H9 (cell line): ENCODE measurements at regions not wholly inside any gene's neighbourhood (a gene's known extent, or its start where the extent isn't known, plus 50 kb on each side); places are given as distances from the start of the nearest gene placed in this dataset.

ENCODE experiments used
- DNase-seq: peaks from one replicate; pipeline ENCODE4 v3.0.0-alpha.2; 2017
- H2AFZ ChIP-seq: one replicate; pipeline ENCODE4 v1.6.1; 2013; ENCODE audit warnings: mild to moderate bottlenecking, low read length, control low read depth, moderate library complexity
- H2AK5ac ChIP-seq: 2 replicates; pipeline ENCODE4 v1.6.1; 2013; ENCODE audit warnings: low read length, control low read depth, mixed read lengths; ENCODE audit not compliant: insufficient read length
- H2BK120ac ChIP-seq: one replicate; pipeline ENCODE4 v1.6.1; 2013; ENCODE audit warnings: low read depth, mild to moderate bottlenecking, low read length, control low read depth, inconsistent platforms; ENCODE audit not compliant: poor library complexity, severe bottlenecking
- H2BK12ac ChIP-seq: 2 replicates; pipeline ENCODE4 v1.6.1; 2013; ENCODE audit warnings: low read length, control low read depth, mixed read lengths, low read depth; ENCODE audit not compliant: insufficient read length
- H2BK15ac ChIP-seq: 2 replicates; pipeline ENCODE4 v1.6.1; 2013; ENCODE audit warnings: low read depth, low read length, control low read depth
- H2BK20ac ChIP-seq: one replicate; pipeline ENCODE4 v1.6.1; 2013; ENCODE audit warnings: low read depth, mild to moderate bottlenecking, low read length, control low read depth, inconsistent platforms; ENCODE audit not compliant: poor library complexity, severe bottlenecking
- H2BK5ac ChIP-seq: 2 replicates; pipeline ENCODE4 v1.6.1; 2013; ENCODE audit warnings: low read length, control low read depth, mixed read lengths; ENCODE audit not compliant: insufficient read length
- H3K14ac ChIP-seq: 2 replicates; pipeline ENCODE4 v1.6.1; 2013; ENCODE audit warnings: low read length, control low read depth; ENCODE audit not compliant: insufficient read depth
- H3K18ac ChIP-seq: 2 replicates; pipeline ENCODE4 v1.6.1; 2013; ENCODE audit warnings: low read depth, mild to moderate bottlenecking, mixed read lengths, low read length, control low read depth; ENCODE audit not compliant: insufficient read length
- H3K23ac ChIP-seq: 2 replicates; pipeline ENCODE4 v1.6.1; 2013; ENCODE audit warnings: low read length, control low read depth, mixed read lengths, low read depth; ENCODE audit not compliant: insufficient read length
- H3K23me2 ChIP-seq: 2 replicates; pipeline ENCODE4 v1.6.1; 2013; ENCODE audit warnings: low read depth, mild to moderate bottlenecking, mixed read lengths, low read length, control low read depth; ENCODE audit not compliant: insufficient read length, poor library complexity, severe bottlenecking
- H3K27ac ChIP-seq: 2 replicates; pipeline ENCODE4 v1.5.1; 2013; ENCODE audit warnings: low read length, control low read depth, mixed read lengths, low read depth; ENCODE audit not compliant: insufficient read length
- H3K27me3 ChIP-seq: 2 replicates; pipeline ENCODE4 v1.6.1; 2013; ENCODE audit warnings: low read length, control low read depth, inconsistent platforms; ENCODE audit not compliant: insufficient read depth
- H3K4ac ChIP-seq: 2 replicates; pipeline ENCODE4 v1.6.1; 2013; ENCODE audit warnings: low read depth, mild to moderate bottlenecking, control low read depth, inconsistent platforms, low read length, moderate library complexity
- H3K4me1 ChIP-seq: 2 replicates; pipeline ENCODE4 v1.6.1; 2013; ENCODE audit warnings: low read length, control low read depth, inconsistent platforms; ENCODE audit not compliant: insufficient read depth
- H3K4me2 ChIP-seq: 2 replicates; pipeline ENCODE4 v1.6.1; 2013; ENCODE audit warnings: low read length, control low read depth, mixed read lengths; ENCODE audit not compliant: insufficient read length, insufficient read depth
- H3K56ac ChIP-seq: 2 replicates; pipeline ENCODE4 v1.6.1; 2013; ENCODE audit warnings: low read depth, mild to moderate bottlenecking, mixed read lengths, low read length, control low read depth; ENCODE audit not compliant: insufficient read length
- H3K79me1 ChIP-seq: 2 replicates; pipeline ENCODE4 v1.6.1; 2013; ENCODE audit warnings: low read depth, mild to moderate bottlenecking, moderate library complexity, low read length, control low read depth, inconsistent platforms; ENCODE audit not compliant: insufficient read depth, poor library complexity, severe bottlenecking
- H3K79me2 ChIP-seq: 2 replicates; pipeline ENCODE4 v1.6.1; 2013; ENCODE audit warnings: low read length, control low read depth, inconsistent platforms; ENCODE audit not compliant: insufficient read depth
- H3K9ac ChIP-seq: 2 replicates; pipeline ENCODE4 v1.6.1; 2013; ENCODE audit warnings: low read length, control low read depth, mixed read lengths; ENCODE audit not compliant: insufficient read length; ENCODE audit errors: extremely low read depth
- H3K9me3 ChIP-seq: one replicate; pipeline ENCODE4 v1.6.1; 2013; ENCODE audit warnings: low read depth, low read length, inconsistent platforms; ENCODE audit not compliant: control insufficient read depth
- H3T11ph ChIP-seq: one replicate; pipeline ENCODE4 v1.6.1; 2013; ENCODE audit warnings: mild to moderate bottlenecking, low read length, control low read depth, inconsistent platforms
- H4K20me1 ChIP-seq: one replicate; pipeline ENCODE4 v1.6.1; 2013; ENCODE audit not compliant: control insufficient read depth, insufficient read length, insufficient read depth
- H4K5ac ChIP-seq: 2 replicates; pipeline ENCODE4 v1.6.1; 2013; ENCODE audit warnings: low read depth, mild to moderate bottlenecking, mixed read lengths, low read length, control low read depth; ENCODE audit not compliant: insufficient read length
- H4K8ac ChIP-seq: replicated peaks from 2 replicates; pipeline ENCODE4 v1.6.1; 2013; ENCODE audit warnings: low read length, control low read depth, mixed read lengths, low read depth; ENCODE audit not compliant: insufficient read length
- H4K91ac ChIP-seq: 2 replicates; pipeline ENCODE4 v1.6.1; 2013; ENCODE audit warnings: low read depth, mild to moderate bottlenecking, moderate library complexity, mixed read lengths, low read length, control low read depth; ENCODE audit not compliant: insufficient read length
- H3K27ac Mint-ChIP-seq, 3 experiments: 2 replicates in 2 of 3; 3 replicates in 1 of 3; pipeline ENCODE4 v1.8.0; 2020 to 2021; ENCODE audit warnings: mixed read lengths in 3 of 3, mild to moderate bottlenecking in 1 of 3, moderate library complexity in 1 of 3
- H3K27me3 Mint-ChIP-seq: 2 replicates; pipeline ENCODE4 v1.8.0; 2021; ENCODE audit warnings: low read depth, mild to moderate bottlenecking, moderate library complexity, mixed read lengths
- H3K36me3 Mint-ChIP-seq, 3 experiments: 2 replicates in 2 of 3; 3 replicates in 1 of 3; pipeline ENCODE4 v1.8.0; 2020 to 2021; ENCODE audit warnings: low read depth in 3 of 3, mixed read lengths in 3 of 3; ENCODE audit not compliant: insufficient read depth in 1 of 3
- H3K4me1 Mint-ChIP-seq, 2 experiments: 2 replicates each; pipeline ENCODE4 v1.8.0; 2020; ENCODE audit warnings: mixed read lengths in 2 of 2
- H3K4me3 Mint-ChIP-seq, 2 experiments: 2 replicates in 1 of 2; 3 replicates in 1 of 2; pipeline ENCODE4 v1.8.0; 2020 to 2021; ENCODE audit warnings: mild to moderate bottlenecking in 2 of 2, mixed read lengths in 2 of 2, moderate library complexity in 1 of 2
- H3K9me3 Mint-ChIP-seq, 2 experiments: 2 replicates in 1 of 2; 3 replicates in 1 of 2; pipeline ENCODE4 v1.8.0; 2020; ENCODE audit warnings: mild to moderate bottlenecking in 2 of 2, mixed read lengths in 2 of 2, moderate library complexity in 1 of 2
- TF ChIP-seq, protein P1 (sequence below): fragments of 200-600 bp; sonication (generic); conservative IDR thresholded peaks from 3 replicates; pipeline ENCODE4 v1.8.0; 2021; ENCODE audit warnings: antibody characterized with exemption, mild to moderate bottlenecking

DNA sequence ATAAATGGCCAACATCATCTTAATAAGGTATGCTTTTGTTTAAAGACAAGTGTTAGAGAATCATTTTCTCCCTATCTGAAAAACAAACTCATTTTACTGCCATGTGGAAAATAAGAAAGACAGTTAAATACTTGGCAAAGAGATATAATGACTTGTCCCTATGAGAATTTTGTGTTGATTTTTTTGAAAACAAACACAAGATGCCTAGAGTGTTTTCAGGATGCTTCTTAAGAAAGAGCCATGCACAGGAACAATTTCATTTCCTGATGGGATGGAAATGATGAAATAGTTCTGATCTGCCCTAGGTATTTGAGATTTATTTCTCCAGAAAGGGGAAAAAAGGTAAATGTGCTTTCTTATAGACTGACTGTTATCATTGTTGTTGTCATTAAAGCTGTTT, 237.5 kb upstream of the GNAI1 start:
- Histone ChIP-seq H3K9me3 (no peaks in the 10 kb centered on the region), H3K18ac (no peak overlapping the region), H2BK12ac (no peak overlapping the region), H3K4ac (no peak overlapping the region), H2BK20ac (no peak overlapping the region), H2BK15ac (no peak overlapping the region), H3K27ac (no peak overlapping the region), H4K8ac (no peak overlapping the region), H3T11ph (no peak overlapping the region), H3K27me3 (no peaks in the 10 kb centered on the region), H3K23ac (no peak overlapping the region), H2AFZ (no peak overlapping the region), H2AK5ac (no peak overlapping the region), H2BK5ac (no peak overlapping the region), H3K56ac (no peak overlapping the region), H3K79me2 (no peaks in the 10 kb centered on the region), H4K20me1 (no peaks in the 10 kb centered on the region), H2BK120ac (no peak overlapping the region), H3K4me2 (no peak overlapping the region), H3K23me2 (no peaks in the 10 kb centered on the region), H3K14ac (no peak overlapping the region), H3K4me1 (no peaks in the 10 kb centered on the region), H4K5ac (no peak overlapping the region), H4K91ac (no peak overlapping the region), H3K79me1 (no peaks in the 10 kb centered on the region), H3K9ac (no peak overlapping the region)
- no peak for DNase-seq
- TF ChIP-seq, protein P1, sequence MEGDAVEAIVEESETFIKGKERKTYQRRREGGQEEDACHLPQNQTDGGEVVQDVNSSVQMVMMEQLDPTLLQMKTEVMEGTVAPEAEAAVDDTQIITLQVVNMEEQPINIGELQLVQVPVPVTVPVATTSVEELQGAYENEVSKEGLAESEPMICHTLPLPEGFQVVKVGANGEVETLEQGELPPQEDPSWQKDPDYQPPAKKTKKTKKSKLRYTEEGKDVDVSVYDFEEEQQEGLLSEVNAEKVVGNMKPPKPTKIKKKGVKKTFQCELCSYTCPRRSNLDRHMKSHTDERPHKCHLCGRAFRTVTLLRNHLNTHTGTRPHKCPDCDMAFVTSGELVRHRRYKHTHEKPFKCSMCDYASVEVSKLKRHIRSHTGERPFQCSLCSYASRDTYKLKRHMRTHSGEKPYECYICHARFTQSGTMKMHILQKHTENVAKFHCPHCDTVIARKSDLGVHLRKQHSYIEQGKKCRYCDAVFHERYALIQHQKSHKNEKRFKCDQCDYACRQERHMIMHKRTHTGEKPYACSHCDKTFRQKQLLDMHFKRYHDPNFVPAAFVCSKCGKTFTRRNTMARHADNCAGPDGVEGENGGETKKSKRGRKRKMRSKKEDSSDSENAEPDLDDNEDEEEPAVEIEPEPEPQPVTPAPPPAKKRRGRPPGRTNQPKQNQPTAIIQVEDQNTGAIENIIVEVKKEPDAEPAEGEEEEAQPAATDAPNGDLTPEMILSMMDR: no peak
- peaks cover 0 to 3% of the 10 kb centered on the region in 2 experiments; a peak in 2 of 5 replicates for H3K9me3 Mint-ChIP-seq
- H3K27ac Mint-ChIP-seq: no peak overlapping the region
- no peaks in the 10 kb centered on the region for H3K27me3 Mint-ChIP-seq
- H3K36me3 Mint-ChIP-seq: no peaks in the 10 kb centered on the region
- H3K4me1 Mint-ChIP-seq: no peaks in the 10 kb centered on the region
- H3K4me3 Mint-ChIP-seq: no peak overlapping the region
